Keratinocyte (primary cell): ENCODE measurements at regions not wholly inside any gene's neighbourhood (a gene's known extent, or its start where the extent isn't known, plus 50 kb on each side); places are given as distances from the start of the nearest gene placed in this dataset.

Experiments used
- DNase-seq: peaks from one replicate; pipeline ENCODE4 v3.0.0-alpha.2; 2011; ENCODE audit warnings: low read depth, missing footprints, low spot score
- FAIRE-seq: peaks from 2 replicates; lab custom pipeline; 2011; peaks lifted over from hg19 to GRCh38; lab: Jason Lieb, UNC
- H2AFZ ChIP-seq: 2 replicates; pipeline ENCODE4 v1.6.0; 2012; ENCODE audit warnings: low read length, control low read depth, inconsistent platforms; ENCODE audit not compliant: control insufficient read depth
- H3K27ac ChIP-seq: 2 replicates; pipeline ENCODE4 v1.5.1; 2011; ENCODE audit warnings: low read length; ENCODE audit not compliant: control insufficient read depth, insufficient read depth
- H3K27me3 ChIP-seq: 3 replicates; pipeline ENCODE4 v1.6.0; 2011; ENCODE audit warnings: low read length; ENCODE audit not compliant: control insufficient read depth, insufficient read depth; ENCODE audit errors: extremely low read depth
- H3K36me3 ChIP-seq, 2 experiments: 2 replicates in 1 of 2; 3 replicates in 1 of 2; pipeline ENCODE4 v1.5.1; 2011; ENCODE audit warnings: low read length in 2 of 2, mild to moderate bottlenecking in 1 of 2; ENCODE audit not compliant: control insufficient read depth in 2 of 2, insufficient read depth in 2 of 2; ENCODE audit errors: extremely low read depth in 1 of 2
- H3K4me1 ChIP-seq: 3 replicates; pipeline ENCODE4 v1.5.1; 2011; ENCODE audit warnings: low read length; ENCODE audit not compliant: control insufficient read depth, insufficient read depth; ENCODE audit errors: extremely low read depth
- H3K4me2 ChIP-seq: 3 replicates; pipeline ENCODE4 v1.6.0; 2011; ENCODE audit warnings: low read depth, low read length; ENCODE audit not compliant: control insufficient read depth, insufficient read depth; ENCODE audit errors: extremely low read depth
- H3K4me3 ChIP-seq, 3 experiments: fragments of 200-600 bp in 1 of 3; sonication (generic) in 1 of 3; 2 replicates in 2 of 3; 3 replicates in 1 of 3; pipeline ENCODE4 v1.5.1; 2011 to 2016; ENCODE audit warnings: low read length in 3 of 3, mild to moderate bottlenecking in 3 of 3, control low read depth in 2 of 3, inconsistent platforms in 1 of 3, low read depth in 1 of 3, mixed read lengths in 1 of 3, mixed run types in 1 of 3, moderate library complexity in 1 of 3; ENCODE audit not compliant: control insufficient read depth in 2 of 3, insufficient read depth in 2 of 3; ENCODE audit errors: extremely low read depth in 1 of 3
- H3K79me2 ChIP-seq: 2 replicates; pipeline ENCODE4 v1.6.0; 2012; ENCODE audit warnings: low read length; ENCODE audit not compliant: control insufficient read depth, insufficient read depth
- H3K9ac ChIP-seq: 3 replicates; pipeline ENCODE4 v1.6.0; 2011; ENCODE audit warnings: low read length; ENCODE audit not compliant: control insufficient read depth, insufficient read depth; ENCODE audit errors: extremely low read depth
- H3K9me1 ChIP-seq: 3 replicates; pipeline ENCODE4 v1.6.0; 2011; ENCODE audit warnings: low read length; ENCODE audit not compliant: control insufficient read depth, insufficient read depth; ENCODE audit errors: extremely low read depth
- H3K9me3 ChIP-seq: 2 replicates; pipeline ENCODE4 v1.5.1; 2012; ENCODE audit warnings: low read depth, low read length; ENCODE audit not compliant: control insufficient read depth
- H4K20me1 ChIP-seq: 3 replicates; pipeline ENCODE4 v1.6.0; 2011; ENCODE audit warnings: low read length; ENCODE audit not compliant: control insufficient read depth, insufficient read depth; ENCODE audit errors: extremely low read depth
- CTCF ChIP-seq, 3 experiments: IDR thresholded peaks in 1 of 3; conservative IDR thresholded peaks in 1 of 3; optimal IDR thresholded peaks in 1 of 3; 2 replicates in 2 of 3; 3 replicates in 1 of 3; pipeline versions ENCODE3 to v1.5.1; 2011; ENCODE audit warnings: low read length in 3 of 3, mild to moderate bottlenecking in 3 of 3, moderate library complexity in 2 of 3, control low read depth in 1 of 3, inconsistent platforms in 1 of 3; ENCODE audit not compliant: insufficient read depth in 2 of 3; ENCODE audit errors: extremely low read depth in 1 of 3
- EZH2 ChIP-seq: IDR thresholded peaks from one replicate; pipeline ENCODE4 v1.6.1; 2012; ENCODE audit warnings: inconsistent platforms, mild to moderate bottlenecking, low read length, moderate library complexity
- dilution Hi-C: fragments of 300-500 bp; cut with MboI; formaldehyde crosslinking; loops from one replicate; pipeline ENCODE4 v1.7.0; 2020; ENCODE audit warnings: low sequenced_read_pairs; ENCODE audit not compliant: extremely low pct_ligation_motif_present

GRCh38 chr11:116126562-116126961, 622.3 kb upstream of the CADM1 start:
- Histone ChIP-seq H3K36me3 (no peaks in the 10 kb centered on the region), H3K9me1 (no peaks in the 10 kb centered on the region), H3K4me3 (no peak overlapping the region), H4K20me1 (no peaks in the 10 kb centered on the region), H3K79me2 (no peaks in the 10 kb centered on the region), H3K27ac (no peak overlapping the region), H2AFZ (no peak overlapping the region), H3K4me2 (no peak overlapping the region), H3K27me3 (no peaks in the 10 kb centered on the region), H3K4me1 (no peaks in the 10 kb centered on the region), H3K9ac (no peak overlapping the region), H3K9me3 (no peaks in the 10 kb centered on the region)
- TF ChIP-seq CTCF (optimal IDR thresholded peaks at IDR 0.05 in 1 of 3, IDR thresholded peaks at IDR 0.05 in 1 of 3, conservative IDR thresholded peaks at IDR 0.05 in 1 of 3; ENCODE audit: extremely low read depth in 1 of 3, insufficient read depth in 2 of 3, low read length in 3 of 3) (no peak), EZH2 (no peak)
- no peak for FAIRE-seq
- dilution Hi-C loops = no loop called here
- no peak for DNase-seq

GRCh38 chr11:116124922-116125714, 620.9 kb upstream of the CADM1 start:
- Histone ChIP-seq H3K27me3 (no peaks in the 10 kb centered on the region), H2AFZ (no peak overlapping the region), H3K9me1 (no peaks in the 10 kb centered on the region), H3K4me3 (no peak overlapping the region), H3K36me3 (no peaks in the 10 kb centered on the region), H3K9ac (no peak overlapping the region), H3K9me3 (no peaks in the 10 kb centered on the region), H4K20me1 (no peaks in the 10 kb centered on the region), H3K27ac (no peak overlapping the region), H3K4me1 (no peaks in the 10 kb centered on the region), H3K79me2 (no peaks in the 10 kb centered on the region), H3K4me2 (no peak overlapping the region)
- TF ChIP-seq CTCF (optimal IDR thresholded peaks at IDR 0.05 in 1 of 3, IDR thresholded peaks at IDR 0.05 in 1 of 3, conservative IDR thresholded peaks at IDR 0.05 in 1 of 3; ENCODE audit: extremely low read depth in 1 of 3, insufficient read depth in 2 of 3, low read length in 3 of 3) = no peak
- TF ChIP-seq EZH2 = no peak
- no peak for DNase-seq
- dilution Hi-C loops = no loop called here
- FAIRE-seq = no peak
